OCI-LY1 (cell line): ENCODE measurements at regions not wholly inside any gene's neighbourhood (a gene's known extent, or its start where the extent isn't known, plus 50 kb on each side); places are given as distances from the start of the nearest gene placed in this dataset.

Source experiments
- H2AFZ ChIP-seq: fragments of 200-600 bp; sonication (generic), shearing (Covaris generic); 2 replicates; pipeline ENCODE4 v1.6.0; 2014; ENCODE audit warnings: antibody characterized with exemption, mild to moderate bottlenecking, low read length
- H3F3A ChIP-seq: fragments of 200-600 bp; sonication (generic), shearing (Covaris generic); 2 replicates; pipeline ENCODE4 v1.6.0; 2014; ENCODE audit warnings: mild to moderate bottlenecking, antibody characterized with exemption, low read length, moderate library complexity; ENCODE audit not compliant: insufficient read depth
- H3K27ac ChIP-seq: fragments of 200-600 bp; sonication (generic); 2 replicates; pipeline ENCODE4 v1.5.1; 2014; ENCODE audit warnings: low read length, mixed run types, mild to moderate bottlenecking, low read depth; ENCODE audit not compliant: poor library complexity, severe bottlenecking
- H3K27me3 ChIP-seq: fragments of 200-600 bp; sonication (generic); 2 replicates; pipeline ENCODE4 v1.6.0; 2014; ENCODE audit warnings: antibody characterized with exemption, mild to moderate bottlenecking, low read length, moderate library complexity; ENCODE audit not compliant: insufficient read depth
- H3K36me3 ChIP-seq: fragments of 200-600 bp; sonication (generic); 2 replicates; pipeline ENCODE4 v1.6.1; 2014; ENCODE audit warnings: mild to moderate bottlenecking, antibody characterized with exemption, low read length, moderate library complexity, mixed read lengths; ENCODE audit not compliant: insufficient read depth
- H3K4me1 ChIP-seq: fragments of 200-600 bp; sonication (generic); 2 replicates; pipeline ENCODE4 v1.5.1; 2014; ENCODE audit warnings: mild to moderate bottlenecking, low read length, moderate library complexity; ENCODE audit not compliant: insufficient read depth, severe bottlenecking
- H3K4me2 ChIP-seq: fragments of 200-600 bp; sonication (generic), shearing (Covaris generic); 2 replicates; pipeline ENCODE4 v1.6.1; 2014; ENCODE audit warnings: low read length
- H3K4me3 ChIP-seq: fragments of 200-600 bp; sonication (generic); 2 replicates; pipeline ENCODE4 v1.5.1; 2014; ENCODE audit warnings: low read length, low read depth, mild to moderate bottlenecking, mixed read lengths; ENCODE audit not compliant: poor library complexity, severe bottlenecking
- H3K79me2 ChIP-seq: fragments of 200-600 bp; shearing (Covaris generic); 2 replicates; pipeline ENCODE4 v1.6.1; 2016; ENCODE audit warnings: mixed run types, low read length, mixed read lengths; ENCODE audit not compliant: insufficient read depth
- H3K9ac ChIP-seq: fragments of 200-600 bp; sonication (generic), shearing (Covaris generic); 2 replicates; pipeline ENCODE4 v1.6.1; 2014; ENCODE audit warnings: mild to moderate bottlenecking, low read length, mixed read lengths
- H3K9me2 ChIP-seq: fragments of 200-600 bp; sonication (generic), shearing (Covaris generic); 2 replicates; pipeline ENCODE4 v1.6.1; 2014; ENCODE audit warnings: low read depth, mild to moderate bottlenecking, low read length, mixed read lengths
- H3K9me3 ChIP-seq: fragments of 200-600 bp; shearing (Covaris generic); 2 replicates; pipeline ENCODE4 v1.6.1; 2014; ENCODE audit warnings: low read length, mixed read lengths
- H4K20me1 ChIP-seq: fragments of 200-600 bp; sonication (generic), shearing (Covaris generic); 2 replicates; pipeline ENCODE4 v1.6.0; 2016; ENCODE audit warnings: mild to moderate bottlenecking, low read length; ENCODE audit not compliant: insufficient read depth
- EZH2 ChIP-seq: fragments of 200-600 bp; sonication (generic), shearing (Covaris generic); IDR thresholded peaks from 2 replicates; pipeline ENCODE4 v1.8.0; 2017; ENCODE audit warnings: borderline replicate concordance, mixed run types, mild to moderate bottlenecking, antibody characterized with exemption, low read length, moderate library complexity, mixed read lengths
- TF ChIP-seq, protein P1 (sequence below): fragments of 200-600 bp; sonication (generic), shearing (Covaris generic); IDR thresholded peaks from 2 replicates; pipeline ENCODE4 v1.5.1; 2017; ENCODE audit warnings: mild to moderate bottlenecking, antibody characterized with exemption, low read length, moderate library complexity, mixed read lengths

DNA sequence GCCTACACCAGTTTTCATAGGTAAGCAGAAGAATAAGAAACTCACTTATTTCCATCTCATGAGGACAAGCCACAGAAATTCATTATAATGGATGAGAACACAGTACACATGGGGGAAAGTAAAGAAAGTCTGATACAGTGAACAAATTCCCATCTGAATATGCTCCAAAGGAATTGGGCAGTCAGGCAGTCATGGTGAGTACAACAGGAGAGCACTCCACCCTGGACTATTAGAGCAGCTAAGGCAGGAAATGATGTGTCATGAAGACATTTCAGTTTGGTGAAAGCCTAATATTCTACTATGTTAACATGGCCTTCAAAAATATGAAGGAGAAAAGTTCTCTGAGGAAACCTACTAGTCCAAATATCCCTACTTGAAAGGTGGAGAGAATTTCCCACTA is 92.0 kb upstream of the PRDX4 start:
- Histone ChIP-seq H3K79me2 (no peaks in the 10 kb centered on the region), H4K20me1 (no peaks in the 10 kb centered on the region), H3K36me3 (no peaks in the 10 kb centered on the region), H3K4me1 (no peaks in the 10 kb centered on the region), H3K27me3 (no peaks in the 10 kb centered on the region), H3K9ac (no peak overlapping the region), H3K9me2 (no peaks in the 10 kb centered on the region), H3K4me3 (no peak overlapping the region), H3K4me2 (no peak overlapping the region), H3F3A (no peaks in the 10 kb centered on the region), H3K27ac (no peak overlapping the region), H3K9me3 (no peaks in the 10 kb centered on the region), H2AFZ (no peak overlapping the region)
- no peak for TF ChIP-seq EZH2
- TF ChIP-seq, protein P1, sequence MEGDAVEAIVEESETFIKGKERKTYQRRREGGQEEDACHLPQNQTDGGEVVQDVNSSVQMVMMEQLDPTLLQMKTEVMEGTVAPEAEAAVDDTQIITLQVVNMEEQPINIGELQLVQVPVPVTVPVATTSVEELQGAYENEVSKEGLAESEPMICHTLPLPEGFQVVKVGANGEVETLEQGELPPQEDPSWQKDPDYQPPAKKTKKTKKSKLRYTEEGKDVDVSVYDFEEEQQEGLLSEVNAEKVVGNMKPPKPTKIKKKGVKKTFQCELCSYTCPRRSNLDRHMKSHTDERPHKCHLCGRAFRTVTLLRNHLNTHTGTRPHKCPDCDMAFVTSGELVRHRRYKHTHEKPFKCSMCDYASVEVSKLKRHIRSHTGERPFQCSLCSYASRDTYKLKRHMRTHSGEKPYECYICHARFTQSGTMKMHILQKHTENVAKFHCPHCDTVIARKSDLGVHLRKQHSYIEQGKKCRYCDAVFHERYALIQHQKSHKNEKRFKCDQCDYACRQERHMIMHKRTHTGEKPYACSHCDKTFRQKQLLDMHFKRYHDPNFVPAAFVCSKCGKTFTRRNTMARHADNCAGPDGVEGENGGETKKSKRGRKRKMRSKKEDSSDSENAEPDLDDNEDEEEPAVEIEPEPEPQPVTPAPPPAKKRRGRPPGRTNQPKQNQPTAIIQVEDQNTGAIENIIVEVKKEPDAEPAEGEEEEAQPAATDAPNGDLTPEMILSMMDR: no peak

DNA sequence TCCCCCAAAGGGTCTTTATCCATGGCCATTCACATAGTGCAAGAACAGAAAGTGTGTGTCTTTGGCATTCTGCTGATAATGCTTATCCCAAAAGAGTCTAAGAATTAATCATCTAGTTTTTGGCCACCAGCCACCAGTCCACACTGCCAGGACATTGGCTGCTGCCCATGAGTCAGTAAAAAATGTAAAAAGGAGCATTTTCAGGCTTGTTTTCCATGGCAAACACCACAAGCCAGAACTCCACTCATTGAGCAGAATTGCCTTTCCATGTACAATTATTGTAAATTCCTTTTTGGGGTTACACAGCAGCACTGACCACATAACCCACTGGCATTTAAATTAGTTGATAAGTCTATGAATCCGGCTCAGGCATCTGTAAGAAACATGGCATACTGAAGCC is 89.2 kb upstream of the PRDX4 start:
- TF ChIP-seq EZH2: no peak
- TF ChIP-seq, protein P1: no peak
- Histone ChIP-seq H3K4me1 (no peaks in the 10 kb centered on the region), H3K4me2 (no peak overlapping the region), H3K27ac (no peak overlapping the region), H3K79me2 (no peaks in the 10 kb centered on the region), H4K20me1 (no peaks in the 10 kb centered on the region), H3K9me3 (no peaks in the 10 kb centered on the region), H3K27me3 (no peaks in the 10 kb centered on the region), H3K36me3 (no peaks in the 10 kb centered on the region), H3F3A (no peaks in the 10 kb centered on the region), H3K9me2 (no peaks in the 10 kb centered on the region), H3K4me3 (no peak overlapping the region), H2AFZ (no peak overlapping the region), H3K9ac (no peak overlapping the region)

DNA sequence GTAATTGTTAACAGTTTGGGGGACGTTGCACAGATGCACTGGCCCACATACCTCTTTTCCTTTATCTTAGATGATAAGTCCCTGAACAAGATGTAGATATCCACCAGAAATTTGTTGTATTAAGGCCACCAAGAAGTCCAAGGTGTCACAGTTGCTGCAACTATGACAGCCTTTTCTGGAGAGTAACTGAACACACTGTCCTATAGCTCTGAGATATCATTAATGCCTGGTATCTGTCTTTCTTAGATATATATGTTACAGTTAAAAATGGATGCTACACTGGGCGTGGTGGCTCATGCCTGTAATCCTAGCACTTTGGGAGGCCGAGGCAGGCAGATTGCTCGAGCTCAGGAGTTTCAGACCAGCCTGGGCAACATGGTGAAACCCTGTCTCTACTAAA is 77.8 kb upstream of the PRDX4 start:
- H3K4me2 ChIP-seq: no peak overlapping the region
- H3K9me3 ChIP-seq: no peaks in the 10 kb centered on the region
- H3K4me1 ChIP-seq: no peaks in the 10 kb centered on the region
- H3K36me3 ChIP-seq: no peaks in the 10 kb centered on the region
- H3F3A ChIP-seq: no peaks in the 10 kb centered on the region
- H3K27ac ChIP-seq: no peak overlapping the region
- H3K27me3 ChIP-seq: no peaks in the 10 kb centered on the region
- H3K9me2 ChIP-seq: no peaks in the 10 kb centered on the region
- H3K9ac ChIP-seq: no peak overlapping the region
- no peak overlapping the region for H3K4me3 ChIP-seq
- TF ChIP-seq, protein P1: no peak
- no peak for TF ChIP-seq EZH2
- H2AFZ ChIP-seq: no peak overlapping the region
- H3K79me2 ChIP-seq: no peaks in the 10 kb centered on the region
- no peaks in the 10 kb centered on the region for H4K20me1 ChIP-seq
